GM20000 (cell line): ENCODE measurements at regions not wholly inside any gene's neighbourhood (a gene's known extent, or its start where the extent isn't known, plus 50 kb on each side); places are given as distances from the start of the nearest gene placed in this dataset.

Experiments
- DNase-seq: peaks from one replicate; pipeline ENCODE4 v3.0.0; 2012; ENCODE audit warnings: low spot score
- CTCF ChIP-seq: IDR thresholded peaks from 2 replicates; pipeline ENCODE4 v1.5.1; 2012; ENCODE audit warnings: mild to moderate bottlenecking, control low read depth; ENCODE audit errors: extremely low read depth, missing control alignments

DNA sequence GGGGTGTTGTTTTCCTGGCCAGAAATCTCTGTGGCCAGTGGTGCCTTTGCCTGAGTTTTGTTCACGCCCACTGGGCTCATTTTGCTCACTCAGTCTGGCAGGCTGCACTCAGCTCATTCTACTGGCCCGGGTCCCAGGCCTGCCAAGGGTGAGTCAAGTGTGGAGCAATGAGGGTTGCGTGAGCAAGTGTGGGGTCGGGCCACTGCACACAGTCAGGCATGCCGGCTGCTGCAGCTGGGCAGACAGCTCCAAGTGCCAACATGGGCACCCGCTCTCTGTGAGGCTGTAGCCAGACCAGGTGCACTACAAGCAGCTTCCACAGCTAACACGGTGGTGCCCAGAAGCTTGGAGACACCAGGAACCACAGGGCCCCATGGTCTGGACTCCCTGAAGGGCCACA is 801.1 kb upstream of the RAB6C start:
- no peak for DNase-seq
- no peak for TF ChIP-seq CTCF

DNA sequence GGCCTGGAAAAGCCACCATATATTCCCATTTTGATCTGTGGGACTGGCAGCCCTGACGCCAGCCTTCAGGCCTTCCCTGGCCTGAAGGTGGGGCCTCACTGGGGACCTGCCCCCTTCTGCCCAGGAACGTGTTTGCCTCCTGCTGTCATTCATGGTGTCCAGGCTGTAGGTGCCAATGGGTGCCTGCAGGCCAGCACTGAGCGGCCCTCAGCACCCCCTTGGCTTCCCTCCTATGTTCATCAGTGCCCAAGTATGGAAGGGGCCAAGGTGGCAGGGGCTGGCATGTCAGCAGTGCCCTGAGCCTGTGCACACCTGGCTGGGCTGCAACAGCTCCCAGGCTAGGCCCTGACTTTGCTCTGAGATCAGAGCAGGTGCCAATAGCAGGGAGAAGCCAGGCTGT is 800.3 kb upstream of the RAB6C start:
- DNase-seq = no peak
- no peak for TF ChIP-seq CTCF

DNA sequence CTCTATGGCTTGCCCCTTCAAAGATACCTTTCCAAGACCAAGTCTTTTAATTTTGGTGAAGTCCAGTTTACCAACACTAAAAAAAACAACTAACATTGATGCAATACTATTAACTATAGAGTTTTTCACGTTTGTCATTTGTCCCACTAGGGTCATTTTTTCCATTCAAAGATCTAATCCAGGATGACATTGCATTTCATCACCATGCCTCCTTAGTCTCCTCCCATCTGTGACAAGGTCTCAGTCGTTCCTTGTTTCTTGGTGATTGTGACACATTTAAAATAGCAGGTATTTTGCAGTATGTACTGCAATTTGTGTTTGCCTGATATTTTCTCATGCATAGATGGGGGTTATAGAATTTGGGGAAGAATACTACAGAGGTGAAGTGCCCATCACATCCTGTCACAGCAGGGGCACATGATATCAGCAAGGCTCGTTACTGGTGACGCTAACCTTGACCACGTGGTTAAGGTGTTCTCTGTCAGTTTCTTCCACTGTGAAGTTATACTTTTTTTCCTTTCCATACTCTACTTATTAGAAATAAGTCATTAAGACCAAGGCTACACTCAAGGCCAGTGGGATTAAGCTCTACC is 799.2 kb upstream of the RAB6C start:
- no peak for DNase-seq
- no peak for TF ChIP-seq CTCF

DNA sequence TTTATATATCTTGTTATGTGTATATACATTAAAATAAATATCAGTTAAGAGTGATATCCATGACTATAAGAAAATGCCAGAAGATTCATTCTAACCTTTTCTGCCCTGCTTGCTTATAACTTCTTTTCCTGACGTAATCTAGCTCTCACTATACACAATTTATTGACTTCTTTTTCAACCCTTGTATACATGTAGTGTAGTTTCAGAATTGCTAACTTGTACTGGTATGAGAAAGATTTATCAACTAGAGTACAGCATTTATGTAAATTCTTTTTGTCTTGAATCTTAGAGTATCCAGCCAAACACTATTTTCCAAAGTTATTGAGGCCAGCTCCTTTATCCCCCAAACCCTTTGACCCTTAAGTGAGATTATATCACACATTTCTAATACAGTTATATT is 798.0 kb upstream of the RAB6C start:
- TF ChIP-seq CTCF = no peak

GRCh38 chr2:129181963-129182362 is 797.5 kb upstream of the RAB6C start:
- DNase-seq = no peak
- no peak for TF ChIP-seq CTCF

More for the DNA sequence above, 798.0 kb upstream of the RAB6C start:
- DNase-seq = no peak

DNA sequence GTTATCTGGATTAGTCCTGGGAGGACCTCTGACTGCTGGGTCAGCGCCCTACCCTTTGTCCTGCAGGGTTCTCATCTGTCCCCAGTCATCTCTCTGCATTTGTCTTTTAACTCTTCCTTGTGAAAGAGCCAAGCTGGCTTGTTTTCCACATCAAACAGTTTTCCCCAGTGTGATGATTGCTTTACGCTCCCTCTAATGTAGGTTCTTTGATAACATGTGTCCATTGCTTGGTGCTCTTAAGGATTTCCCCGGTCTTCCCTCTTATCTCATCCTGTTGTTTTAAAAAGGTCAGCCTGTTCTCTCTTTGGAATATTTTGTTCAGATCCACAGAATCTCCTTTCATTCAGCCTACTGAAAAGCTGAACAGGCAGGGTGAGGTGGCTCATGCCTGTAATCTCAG is 792.1 kb upstream of the RAB6C start:
- DNase-seq = no peak
- no peak for TF ChIP-seq CTCF

DNA sequence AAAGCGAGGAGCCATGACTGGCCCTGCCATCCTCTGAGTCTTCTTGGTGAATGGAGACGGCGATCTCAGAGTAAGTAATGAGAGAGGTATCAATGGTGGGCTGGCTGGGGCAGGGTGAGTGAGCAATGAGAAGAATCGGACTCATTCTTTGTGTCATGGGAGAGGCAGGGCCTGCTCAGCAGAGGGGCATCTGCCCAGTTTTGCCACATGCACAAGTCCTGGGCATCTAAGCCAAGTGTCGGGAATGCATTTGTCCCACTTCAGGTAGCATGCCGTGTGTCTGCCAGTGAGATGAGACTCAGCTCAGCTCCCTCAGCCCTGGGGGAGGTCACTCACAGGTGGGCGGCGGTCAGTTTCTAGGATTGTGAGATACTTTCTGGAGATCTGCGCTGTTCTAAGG is 791.0 kb upstream of the RAB6C start:
- no peak for TF ChIP-seq CTCF
- no peak for DNase-seq
